GM23248 (cell line): ENCODE measurements at regions not wholly inside any gene's neighbourhood (a gene's known extent, or its start where the extent isn't known, plus 50 kb on each side); places are given as distances from the start of the nearest gene placed in this dataset.

Source experiments
- DNase-seq: peaks from one replicate; pipeline ENCODE4 v3.0.0-alpha.2; 2015
- H2AFZ ChIP-seq: fragments of 200-600 bp; sonication (generic); 2 replicates; pipeline ENCODE4 v1.6.1; 2016; ENCODE audit warnings: antibody characterized with exemption
- H3F3A ChIP-seq: fragments of 200-600 bp; sonication (generic); 2 replicates; pipeline ENCODE4 v1.6.1; 2016; ENCODE audit warnings: mild to moderate bottlenecking, antibody characterized with exemption, mixed run types; ENCODE audit not compliant: insufficient read depth
- H3K27ac ChIP-seq: fragments of 200-600 bp; sonication (generic); 2 replicates; pipeline ENCODE4 v1.5.1; 2016; ENCODE audit warnings: mild to moderate bottlenecking
- H3K27me3 ChIP-seq: fragments of 200-600 bp; sonication (generic); replicated peaks from 2 replicates; pipeline ENCODE4 v1.6.1; 2016; ENCODE audit warnings: mild to moderate bottlenecking; ENCODE audit not compliant: insufficient read depth
- H3K36me3 ChIP-seq: fragments of 200-600 bp; sonication (generic); 2 replicates; pipeline ENCODE4 v1.6.1; 2016; ENCODE audit warnings: low read depth, mild to moderate bottlenecking
- H3K4me1 ChIP-seq: fragments of 200-600 bp; sonication (generic); 2 replicates; pipeline ENCODE4 v1.6.1; 2016; ENCODE audit warnings: mild to moderate bottlenecking; ENCODE audit not compliant: insufficient read depth
- H3K4me2 ChIP-seq: fragments of 200-600 bp; sonication (generic); one replicate; pipeline ENCODE4 v1.6.1; 2016; ENCODE audit warnings: mild to moderate bottlenecking; ENCODE audit not compliant: unreplicated experiment
- H3K4me3 ChIP-seq: fragments of 200-600 bp; sonication (generic); 2 replicates; pipeline ENCODE4 v1.5.1; 2016; ENCODE audit warnings: mild to moderate bottlenecking
- H3K79me2 ChIP-seq: fragments of 200-600 bp; sonication (generic); 2 replicates; pipeline ENCODE4 v1.6.1; 2016; ENCODE audit warnings: mild to moderate bottlenecking; ENCODE audit not compliant: insufficient read depth
- H3K9ac ChIP-seq: fragments of 200-600 bp; sonication (generic); 2 replicates; pipeline ENCODE4 v1.6.1; 2016; ENCODE audit warnings: mild to moderate bottlenecking
- H3K9me2 ChIP-seq: fragments of 200-600 bp; sonication (generic); 2 replicates; pipeline ENCODE4 v1.6.1; 2016; ENCODE audit warnings: mixed run types, mild to moderate bottlenecking, moderate library complexity; ENCODE audit not compliant: insufficient read depth
- H3K9me3 ChIP-seq: fragments of 200-600 bp; sonication (generic); one replicate; pipeline ENCODE4 v1.6.1; 2017; ENCODE audit warnings: low read depth
- H4K20me1 ChIP-seq: fragments of 200-600 bp; sonication (generic); 2 replicates; pipeline ENCODE4 v1.6.0; 2016; ENCODE audit not compliant: insufficient read depth
- EZH2 ChIP-seq: fragments of 200-600 bp; sonication (generic); IDR thresholded peaks from 2 replicates; pipeline ENCODE4 v1.6.1; 2018; ENCODE audit warnings: antibody characterized with exemption, mild to moderate bottlenecking; ENCODE audit not compliant: insufficient read depth, poor library complexity, severe bottlenecking
- EZH2phosphoT487 ChIP-seq: fragments of 200-600 bp; sonication (generic); IDR thresholded peaks from 2 replicates; pipeline ENCODE4 v1.6.1; 2018; ENCODE audit warnings: antibody characterized with exemption, moderate library complexity, mild to moderate bottlenecking, low read depth; ENCODE audit not compliant: insufficient read depth
- WGBS, 2 experiments: methylation state at CpG; one replicate each; pipeline ENCODE4 v1.1.6; 2015 to 2017; ENCODE audit warnings: low lambda C conversion rate in 2 of 2, low coverage in 1 of 2; ENCODE audit errors: missing lambda C conversion rate in 2 of 2; 5-methylcytosine and 5-hydroxymethylcytosine counted together
- in situ Hi-C: fragments of 300-500 bp; cut with MboI; formaldehyde crosslinking; loops from 2 replicates; pipeline ENCODE4 v1.15.0; 2020

GRCh38 chr13:107573184-107573583 lies 642.2 kb downstream of the LIG4 start:
- H3K4me1 ChIP-seq: 0 out of 2 replicates have a peak, but pooled peaks cover 4% of the 10 kb centered on the region
- H3K27me3 ChIP-seq: no peaks in the 10 kb centered on the region
- no peak overlapping the region for H3K4me2 ChIP-seq
- H4K20me1 ChIP-seq: no peaks in the 10 kb centered on the region; the same call in 1 of the 2 replicates
- WGBS, 2 experiments: 88 to 95% methylated on average over 1 of the region's 1 CpG
- peaks cover 8% of the 10 kb centered on the region for H3K79me2 ChIP-seq
- no peak for DNase-seq
- peaks cover 5% of the 10 kb centered on the region; the same call in 1 of the 2 replicates for H3K9me2 ChIP-seq
- no peak overlapping the region for H3K27ac ChIP-seq
- TF ChIP-seq EZH2: no peak
- H3K36me3 ChIP-seq: no peaks in the 10 kb centered on the region
- no peak overlapping the region for H2AFZ ChIP-seq
- in situ Hi-C loops: no loop called here
- H3F3A ChIP-seq: no peaks in the 10 kb centered on the region
- H3K9ac ChIP-seq: no peak overlapping the region
- H3K4me3 ChIP-seq: no peak overlapping the region
- no peaks in the 10 kb centered on the region for H3K9me3 ChIP-seq

GRCh38 chr13:107572156-107572555 lies 643.2 kb downstream of the LIG4 start:
- in situ Hi-C loops: no loop called here
- Histone ChIP-seq H3K4me2 (no peak overlapping the region), H3K79me2 (peaks cover 8% of the 10 kb centered on the region), H3K9me3 (no peaks in the 10 kb centered on the region), H3K36me3 (no peaks in the 10 kb centered on the region), H3K9ac (no peak overlapping the region), H2AFZ (no peak overlapping the region), H3K27ac (no peak overlapping the region), H3F3A (no peaks in the 10 kb centered on the region), H3K4me3 (no peak overlapping the region), H3K9me2 (peaks cover 5% of the 10 kb centered on the region; the same call in 1 of the 2 replicates), H4K20me1 (no peaks in the 10 kb centered on the region; the same call in 1 of the 2 replicates), H3K4me1 (0 out of 2 replicates have a peak, but pooled peaks cover 4% of the 10 kb centered on the region), H3K27me3 (no peaks in the 10 kb centered on the region)
- no peak for DNase-seq
- WGBS, 2 experiments: 53 to 65% methylated on average over 3 of the region's 3 CpGs
- TF ChIP-seq EZH2: no peak
- no peak for TF ChIP-seq EZH2phosphoT487

- no peak overlapping the region for H3K9ac ChIP-seq
- DNase-seq: no peak
These were observed 647.2 kb downstream of the LIG4 start for GRCh38 chr13:107568181-107568580.

GRCh38 chr13:107563099-107563925 lies 652.0 kb downstream of the LIG4 start:
- Histone ChIP-seq H2AFZ (no peak overlapping the region), H3K9ac (no peak overlapping the region), H3K4me1 (no peaks in the 10 kb centered on the region), H4K20me1 (no peaks in the 10 kb centered on the region; the same call in 1 of the 2 replicates), H3K27ac (no peak overlapping the region), H3K27me3 (no peaks in the 10 kb centered on the region), H3K9me3 (no peaks in the 10 kb centered on the region), H3K4me2 (no peak overlapping the region), H3K79me2 (peaks cover 22% of the 10 kb centered on the region), H3K9me2 (no peaks in the 10 kb centered on the region), H3K4me3 (no peak overlapping the region), H3K36me3 (no peaks in the 10 kb centered on the region), H3F3A (no peaks in the 10 kb centered on the region)
- no peak for DNase-seq
- in situ Hi-C loops: no loop called here
- TF ChIP-seq EZH2phosphoT487: no peak
- no peak for TF ChIP-seq EZH2
- 67% methylated on average over 7 of the region's 7 CpGs for WGBS, 2 experiments

More at GRCh38 chr13:107568181-107568580, 647.2 kb downstream of the LIG4 start:
- TF ChIP-seq EZH2: no peak
- no peak for TF ChIP-seq EZH2phosphoT487
- no peaks in the 10 kb centered on the region for H3K36me3 ChIP-seq
- H3K4me2 ChIP-seq: no peak overlapping the region
- whole genome bisulfite sequencing, 2 experiments: 94 to 97% methylated on average over 2 of the region's 2 CpGs
- no peak overlapping the region for H3K4me3 ChIP-seq
- H3K79me2 ChIP-seq: peaks cover 24% of the 10 kb centered on the region; the same call in 1 of the 2 replicates
- H3K9me3 ChIP-seq: no peaks in the 10 kb centered on the region
- H3K27ac ChIP-seq: no peak overlapping the region
- in situ Hi-C loops: no loop called here
- 0 out of 2 replicates have a peak, but pooled peaks cover 4% of the 10 kb centered on the region for H3K4me1 ChIP-seq
- no peaks in the 10 kb centered on the region for H3F3A ChIP-seq
- no peaks in the 10 kb centered on the region for H3K27me3 ChIP-seq
- H3K9me2 ChIP-seq: no peaks in the 10 kb centered on the region
- H4K20me1 ChIP-seq: no peaks in the 10 kb centered on the region; the same call in 1 of the 2 replicates
- H2AFZ ChIP-seq: no peak overlapping the region
